Panc1 (cell line): ENCODE measurements at regions not wholly inside any gene's neighbourhood (a gene's known extent, or its start where the extent isn't known, plus 50 kb on each side); places are given as distances from the start of the nearest gene placed in this dataset.

Experiments used
- ATAC-seq: fragments of 200-7000 bp; cut with Tn5 transposase; 2 replicates; pipeline ENCODE4 v1.9.1; 2020; ENCODE audit warnings: mild to moderate bottlenecking, moderate library complexity
- BruUV-seq: library from RNA; stranded (reverse); fragments of 400-500 nt; replicated peaks from 2 replicates; lab custom pipeline; 2021; lab: Mats Ljungman, UMichigan
- CTCF ChIA-PET: fragments of 300-600 bp; sonication (Branson Sonifier 250); formaldehyde crosslinking; loops from one replicate; lab custom pipeline; 2022; ENCODE audit warnings: antibody characterized with exemption; lab: Charles Lee
- POLR2A ChIA-PET: fragments of 300-600 bp; sonication (Branson Sonifier 250); formaldehyde crosslinking; loops from one replicate; lab custom pipeline; 2022; ENCODE audit warnings: antibody characterized with exemption; lab: Charles Lee
- DNase-seq: peaks from one replicate; pipeline ENCODE4 v3.0.0-alpha.2; 2010; ENCODE audit warnings: low read depth, low spot score
- H3K27ac ChIP-seq: 2 replicates; pipeline ENCODE4 v1.5.1; 2011; ENCODE audit warnings: mild to moderate bottlenecking, low read length, inconsistent platforms
- H3K27me3 ChIP-seq: fragments of 200-500 bp; sonication (Bioruptor generic); 2 replicates; pipeline ENCODE4 v1.6.0; 2014; ENCODE audit warnings: low read length, inconsistent platforms; ENCODE audit not compliant: control insufficient read depth, insufficient read depth
- H3K36me3 ChIP-seq: fragments of 200-500 bp; sonication (Bioruptor generic); 2 replicates; pipeline ENCODE4 v1.5.1; 2014; ENCODE audit warnings: inconsistent platforms, mild to moderate bottlenecking, low read length, moderate library complexity; ENCODE audit not compliant: control insufficient read depth, insufficient read depth
- H3K4me1 ChIP-seq: 2 replicates; pipeline ENCODE4 v1.5.1; 2011; ENCODE audit warnings: inconsistent platforms, mild to moderate bottlenecking, low read length, moderate library complexity; ENCODE audit not compliant: control insufficient read depth, insufficient read depth
- H3K4me3 ChIP-seq, 2 experiments: 2 replicates each; pipeline ENCODE4 v1.5.1; 2011 to 2012; ENCODE audit warnings: low read depth in 2 of 2, low read length in 2 of 2, mild to moderate bottlenecking in 2 of 2, inconsistent platforms in 1 of 2, moderate library complexity in 1 of 2
- H3K9me3 ChIP-seq: fragments of 200-500 bp; sonication (Bioruptor generic); 2 replicates; pipeline ENCODE4 v1.5.1; 2014; ENCODE audit warnings: low read depth, mild to moderate bottlenecking, inconsistent platforms, low read length, moderate library complexity; ENCODE audit not compliant: control insufficient read depth, insufficient read depth
- CTCF ChIP-seq: fragments of 450-650 bp; IDR thresholded peaks from 2 replicates; pipeline ENCODE4 v1.5.1; 2017; ENCODE audit warnings: mild to moderate bottlenecking
- POLR2AphosphoS5 ChIP-seq: IDR thresholded peaks from 2 replicates; pipeline ENCODE4 v1.6.1; 2012; ENCODE audit warnings: mild to moderate bottlenecking, low read depth, low read length, moderate library complexity
- REST ChIP-seq, 2 experiments: IDR thresholded peaks; 2 replicates each; pipeline ENCODE4 v1.6.1; 2011 to 2012; ENCODE audit warnings: low read depth in 2 of 2, control low read depth in 1 of 2, low read length in 1 of 2, mild to moderate bottlenecking in 1 of 2, moderate library complexity in 1 of 2; ENCODE audit not compliant: insufficient read depth in 1 of 2
- SIN3A ChIP-seq: IDR thresholded peaks from 2 replicates; pipeline ENCODE4 v1.6.1; 2012; ENCODE audit warnings: low read depth, mild to moderate bottlenecking, low read length, moderate library complexity, borderline replicate concordance; ENCODE audit not compliant: insufficient read depth
- TCF7L2 ChIP-seq: IDR thresholded peaks from 2 replicates; pipeline ENCODE4 v1.6.1; 2011; ENCODE audit warnings: mild to moderate bottlenecking, low read depth, low read length, inconsistent platforms
- in situ Hi-C: cut with HindIII; loops from 2 replicates; pipeline ENCODE4 v1.10.0; 2016; ENCODE audit warnings: low sequenced_read_pairs, low pct_unique_long_range_greater_than_20kb
- intact Hi-C: fragments of 100-400 bp; cut with micrococcal nuclease; formaldehyde crosslinking; loops from one replicate; pipeline ENCODE4 v1.10.0; 2022; ENCODE audit not compliant: unreplicated experiment

GRCh38 chr16:5598793-5599192 is 501.2 kb upstream of the EEF2KMT start:
- Histone ChIP-seq H3K27me3 (no peaks in the 10 kb centered on the region; the same call in 1 of the 2 replicates), H3K4me3 (no peak overlapping the region), H3K36me3 (no peaks in the 10 kb centered on the region), H3K4me1 (no peaks in the 10 kb centered on the region), H3K9me3 (no peaks in the 10 kb centered on the region), H3K27ac (no peak overlapping the region)
- TF ChIP-seq SIN3A (no peak), POLR2AphosphoS5 (no peak), CTCF (no peak), REST (IDR thresholded peaks at IDR 0.05; ENCODE audit: insufficient read depth in 1 of 2, low read depth in 2 of 2, low read length in 1 of 2) (no peak), TCF7L2 (no peak)
- DNase-seq (no peak), ATAC-seq (no peak)
- intact Hi-C loops (no loop called here), in situ Hi-C loops (no loop called here)
- CTCF ChIA-PET, result no interaction called here
- POLR2A ChIA-PET, result no interaction called here
- BruUV-seq, result no TSS peak

GRCh38 chr16:5595849-5596248 is 498.3 kb upstream of the EEF2KMT start:
- in situ Hi-C loops (no loop called here), intact Hi-C loops (no loop called here)
- POLR2A ChIA-PET, result no interaction called here
- Histone ChIP-seq H3K4me3 (no peak overlapping the region), H3K36me3 (no peaks in the 10 kb centered on the region), H3K9me3 (no peaks in the 10 kb centered on the region), H3K27ac (no peak overlapping the region), H3K4me1 (no peaks in the 10 kb centered on the region), H3K27me3 (peaks cover 5% of the 10 kb centered on the region; the same call in 1 of the 2 replicates)
- ATAC-seq, result no peak
- no peak for DNase-seq
- BruUV-seq, result no TSS peak
- CTCF ChIA-PET, result no interaction called here
- no peak for TF ChIP-seq REST (IDR thresholded peaks at IDR 0.05; ENCODE audit: insufficient read depth in 1 of 2, low read depth in 2 of 2, low read length in 1 of 2)
- TF ChIP-seq TCF7L2, result no peak
- TF ChIP-seq SIN3A, result no peak
- TF ChIP-seq CTCF, result no peak
- TF ChIP-seq POLR2AphosphoS5, result no peak
